Bronchial epithelial cell (primary cell): ENCODE measurements at regions not wholly inside any gene's neighbourhood (a gene's known extent, or its start where the extent isn't known, plus 50 kb on each side); places are given as distances from the start of the nearest gene placed in this dataset.

Experiments
- DNase-seq: peaks from one replicate; pipeline ENCODE4 v3.0.0-alpha.2; 2010; ENCODE audit warnings: low read depth
- FAIRE-seq: peaks from 2 replicates; lab custom pipeline; 2011; peaks lifted over from hg19 to GRCh38; lab: Jason Lieb, UNC
- H3K27me3 ChIP-seq: 2 replicates; pipeline ENCODE4 v1.5.1; 2011; ENCODE audit warnings: low read length; ENCODE audit not compliant: control insufficient read depth, insufficient read depth
- H3K36me3 ChIP-seq: 2 replicates; pipeline ENCODE4 v1.5.1; 2011; ENCODE audit warnings: low read length; ENCODE audit not compliant: control insufficient read depth, insufficient read depth
- H3K4me3 ChIP-seq: 2 replicates; pipeline ENCODE4 v1.5.1; 2011; ENCODE audit warnings: mild to moderate bottlenecking, low read depth, low read length, control low read depth
- TF ChIP-seq, protein P1 (sequence below): IDR thresholded peaks from 2 replicates; pipeline ENCODE4 v1.5.1; 2011; ENCODE audit warnings: mild to moderate bottlenecking, moderate library complexity, low read length, control low read depth, inconsistent platforms; ENCODE audit not compliant: insufficient read depth, severe bottlenecking

DNA sequence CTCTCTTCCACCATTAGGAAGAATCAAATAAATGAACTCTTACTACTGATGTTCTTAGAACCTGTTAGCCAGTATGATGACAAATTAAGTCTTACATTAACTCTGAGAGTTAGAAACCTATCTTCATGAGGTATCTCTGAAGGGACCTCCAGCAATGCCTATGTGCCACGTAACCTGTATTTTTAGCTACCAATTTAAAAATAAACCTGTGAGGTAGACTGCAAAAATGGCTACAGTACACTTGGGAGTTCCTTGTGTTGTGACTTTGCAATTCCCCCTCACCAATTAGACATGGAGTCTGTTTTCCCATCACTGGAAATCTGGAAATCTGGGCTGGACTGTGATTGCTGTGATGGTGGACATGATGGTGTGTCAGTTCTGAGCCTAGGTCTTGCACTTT lies 143.7 kb upstream of the MPHOSPH6 start:
- DNase-seq (no peak), FAIRE-seq (no peak)
- TF ChIP-seq, protein P1, sequence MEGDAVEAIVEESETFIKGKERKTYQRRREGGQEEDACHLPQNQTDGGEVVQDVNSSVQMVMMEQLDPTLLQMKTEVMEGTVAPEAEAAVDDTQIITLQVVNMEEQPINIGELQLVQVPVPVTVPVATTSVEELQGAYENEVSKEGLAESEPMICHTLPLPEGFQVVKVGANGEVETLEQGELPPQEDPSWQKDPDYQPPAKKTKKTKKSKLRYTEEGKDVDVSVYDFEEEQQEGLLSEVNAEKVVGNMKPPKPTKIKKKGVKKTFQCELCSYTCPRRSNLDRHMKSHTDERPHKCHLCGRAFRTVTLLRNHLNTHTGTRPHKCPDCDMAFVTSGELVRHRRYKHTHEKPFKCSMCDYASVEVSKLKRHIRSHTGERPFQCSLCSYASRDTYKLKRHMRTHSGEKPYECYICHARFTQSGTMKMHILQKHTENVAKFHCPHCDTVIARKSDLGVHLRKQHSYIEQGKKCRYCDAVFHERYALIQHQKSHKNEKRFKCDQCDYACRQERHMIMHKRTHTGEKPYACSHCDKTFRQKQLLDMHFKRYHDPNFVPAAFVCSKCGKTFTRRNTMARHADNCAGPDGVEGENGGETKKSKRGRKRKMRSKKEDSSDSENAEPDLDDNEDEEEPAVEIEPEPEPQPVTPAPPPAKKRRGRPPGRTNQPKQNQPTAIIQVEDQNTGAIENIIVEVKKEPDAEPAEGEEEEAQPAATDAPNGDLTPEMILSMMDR = no peak
- no peaks in the 10 kb centered on the region for H3K27me3 ChIP-seq
- H3K4me3 ChIP-seq = no peak overlapping the region
- no peaks in the 10 kb centered on the region for H3K36me3 ChIP-seq

DNA sequence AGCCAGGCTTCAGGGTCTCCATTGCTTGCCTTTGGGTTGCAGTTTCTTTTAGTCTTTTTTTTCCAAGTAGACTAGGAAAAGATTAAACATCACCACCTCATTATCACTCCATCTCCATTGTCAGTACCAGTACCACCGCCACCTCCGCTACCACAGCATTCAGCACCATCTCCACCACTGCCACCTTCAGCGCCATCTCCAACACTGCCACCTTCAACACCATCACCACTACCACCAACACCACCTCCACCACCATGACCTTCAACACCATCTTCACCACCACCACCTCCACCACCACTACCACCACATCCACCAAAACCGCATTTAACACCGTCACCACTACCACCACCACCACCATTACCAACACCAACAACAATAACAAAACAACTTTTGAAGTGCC lies 141.5 kb upstream of the MPHOSPH6 start:
- FAIRE-seq (no peak), DNase-seq (no peak)
- no peaks in the 10 kb centered on the region for H3K36me3 ChIP-seq
- H3K27me3 ChIP-seq = no peaks in the 10 kb centered on the region
- H3K4me3 ChIP-seq = no peak overlapping the region
- TF ChIP-seq, protein P1 = no peak

DNA sequence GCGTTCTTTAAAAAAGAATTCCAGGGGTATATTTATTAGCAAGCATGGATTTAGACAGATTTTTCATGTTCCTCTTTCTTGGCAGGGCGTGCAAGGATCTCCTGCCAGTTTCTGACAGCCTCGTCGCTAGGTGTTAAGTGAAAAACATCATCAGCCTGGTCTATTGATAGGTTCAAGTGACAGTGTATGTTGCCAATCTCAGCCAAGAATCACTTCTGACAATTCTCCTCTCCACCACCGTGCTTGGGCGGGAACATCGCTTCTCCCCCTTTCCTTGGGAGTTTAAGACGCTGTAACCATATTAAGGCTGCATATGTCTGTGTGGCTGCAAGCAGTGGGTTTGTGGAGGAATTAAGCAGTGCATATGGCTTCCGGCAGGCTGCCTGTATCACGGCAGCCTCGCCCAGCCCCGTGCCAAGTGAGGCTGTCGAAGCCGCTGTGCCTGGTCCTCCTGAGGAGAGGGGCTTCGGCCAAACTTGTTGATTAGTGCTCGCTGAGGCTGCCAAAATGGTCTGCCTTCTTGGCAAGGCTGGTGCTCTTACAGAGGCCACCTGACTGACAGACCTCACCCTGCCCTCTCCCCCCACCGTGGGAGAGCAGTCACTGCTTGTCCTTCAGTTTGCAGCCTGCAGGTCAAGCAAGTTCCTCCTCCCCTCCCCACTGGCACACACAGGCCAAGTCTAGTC lies 132.2 kb upstream of the MPHOSPH6 start:
- no peak for FAIRE-seq
- TF ChIP-seq, protein P1 = no peak
- Histone ChIP-seq H3K36me3 (no peaks in the 10 kb centered on the region), H3K27me3 (no peaks in the 10 kb centered on the region), H3K4me3 (no peak overlapping the region)
- no peak for DNase-seq

DNA sequence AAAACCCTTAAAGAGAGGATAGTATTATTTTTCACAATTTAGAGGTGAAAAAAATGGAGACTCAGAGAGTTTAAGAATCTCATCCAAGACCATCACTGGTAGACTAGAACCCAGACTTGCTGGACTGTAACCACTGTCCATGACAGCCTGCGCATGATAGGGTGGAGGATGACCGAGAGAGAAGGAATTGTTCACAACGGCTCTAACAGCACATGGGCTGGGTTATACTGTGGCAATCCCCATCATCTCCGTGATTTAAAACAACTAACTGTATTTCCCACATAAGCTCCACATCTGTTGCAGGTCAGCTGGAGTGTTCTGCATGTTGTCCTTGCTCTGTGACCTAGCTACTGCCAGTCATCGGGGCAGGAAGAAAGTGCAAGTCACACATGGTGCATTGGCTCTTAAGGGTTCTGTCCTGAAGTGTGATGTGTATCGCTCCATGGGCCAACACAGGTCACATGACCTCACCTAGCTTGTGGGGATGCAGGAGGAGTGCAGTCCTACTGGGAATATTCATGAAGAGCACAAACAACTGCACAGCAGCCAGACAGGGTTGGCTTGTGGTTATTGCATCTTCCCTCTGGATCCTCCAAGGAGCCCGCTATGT lies 131.2 kb upstream of the MPHOSPH6 start:
- no peak overlapping the region for H3K4me3 ChIP-seq
- no peak for FAIRE-seq
- H3K27me3 ChIP-seq = no peaks in the 10 kb centered on the region
- no peak for DNase-seq
- H3K36me3 ChIP-seq = no peaks in the 10 kb centered on the region
- TF ChIP-seq, protein P1 = no peak

DNA sequence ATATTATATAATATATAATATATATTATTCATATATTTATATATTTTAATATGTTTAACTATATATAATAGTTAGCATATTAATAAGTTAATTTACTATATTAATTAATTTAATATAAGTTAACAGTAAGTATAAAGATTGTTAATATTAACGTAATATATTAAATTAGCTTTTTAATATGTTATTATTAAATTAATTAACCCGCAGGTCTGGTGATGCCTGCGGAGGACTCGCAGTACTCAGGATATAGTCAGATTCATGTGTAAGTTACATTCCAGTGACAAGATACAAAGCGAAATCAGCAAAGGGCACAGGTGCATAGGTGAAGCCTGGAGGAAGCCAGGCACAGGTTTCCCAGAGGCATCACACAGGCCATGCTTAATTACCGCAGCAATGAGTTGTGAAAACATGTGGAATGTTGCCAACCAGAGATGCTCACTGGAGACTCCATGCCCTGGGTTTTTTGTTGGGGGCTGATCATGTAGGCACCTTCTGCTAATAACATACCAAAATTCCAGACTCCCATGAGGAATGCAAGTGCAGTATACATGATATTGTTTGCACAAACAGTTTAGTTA lies 130.4 kb upstream of the MPHOSPH6 start:
- DNase-seq = no peak
- H3K4me3 ChIP-seq = no peak overlapping the region
- no peak for FAIRE-seq
- no peaks in the 10 kb centered on the region for H3K36me3 ChIP-seq
- H3K27me3 ChIP-seq = no peaks in the 10 kb centered on the region
- TF ChIP-seq, protein P1 = no peak
